ENCODE measurements at regions not wholly inside any gene's neighbourhood (a gene's known extent, or its start where the extent isn't known, plus 50 kb on each side); places are given as distances from the start of the nearest gene placed in this dataset.

DNA sequence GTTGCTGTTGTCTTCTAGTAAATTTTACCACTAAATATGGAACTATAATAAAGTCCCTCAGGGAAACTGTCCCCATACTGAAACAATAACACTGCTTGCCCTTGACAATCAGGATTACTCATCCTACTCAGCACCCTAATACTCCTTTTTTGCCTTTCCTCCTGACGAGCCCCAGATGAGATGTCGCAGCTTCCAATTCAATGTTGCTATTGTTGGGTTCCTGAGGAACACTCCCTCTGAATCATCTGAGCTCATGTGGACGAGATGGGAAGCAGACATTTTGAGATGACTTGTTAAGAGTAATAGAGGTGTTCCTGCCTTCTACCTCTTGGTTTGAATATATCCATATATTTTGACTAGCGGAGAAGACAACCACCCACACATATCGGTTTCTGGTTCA, 187.8 kb upstream of the FAM98A start:
- intact Hi-C loops (cut with micrococcal nuclease): no loop called here

DNA sequence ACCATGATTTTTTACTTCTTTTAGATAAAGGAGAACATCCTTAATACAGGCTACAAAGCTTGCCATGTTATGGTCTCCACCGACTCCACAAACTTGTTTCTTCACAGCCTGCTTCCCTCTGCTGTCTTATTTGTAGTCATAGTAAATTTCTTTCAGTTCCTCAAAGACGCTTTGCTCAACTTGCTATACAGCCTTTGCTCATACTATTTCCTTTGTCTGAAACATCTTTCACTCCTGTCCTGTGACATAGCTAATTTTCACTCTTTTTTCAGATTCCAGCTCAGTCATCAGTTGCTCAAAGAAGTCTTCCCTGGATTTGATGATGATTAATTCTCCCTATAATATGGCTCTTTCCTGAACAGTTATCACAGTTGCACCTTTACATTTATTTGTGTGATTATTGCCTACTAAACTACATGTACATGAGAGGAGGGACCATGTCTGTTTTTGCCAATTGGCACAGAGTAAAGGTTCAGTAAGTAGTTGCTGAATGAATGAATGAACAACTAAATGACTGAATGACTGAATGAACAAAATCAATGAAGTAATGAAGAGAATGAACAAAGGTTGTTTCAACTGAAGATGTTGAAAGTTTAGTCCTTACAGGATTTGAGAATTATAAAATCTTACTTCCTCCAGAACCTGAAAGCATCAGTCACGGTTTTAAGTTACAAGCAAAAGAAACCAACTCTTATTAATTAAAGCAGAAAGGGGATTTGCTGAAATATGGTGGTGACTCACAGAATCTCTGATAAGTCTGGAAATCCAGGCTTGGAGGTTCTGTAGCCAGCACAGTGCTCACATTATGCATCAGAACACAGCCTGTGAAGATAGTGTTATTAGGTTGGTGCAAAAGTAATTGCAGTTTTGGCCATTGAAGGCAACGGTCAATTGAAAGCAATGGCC, 186.4 kb upstream of the FAM98A start:
- Histone ChIP-seq H3K9ac (ENCODE audit: insufficient read depth, low read length, poor library complexity, severe bottlenecking) (no peak overlapping the region), H3K27ac (ENCODE audit: low read depth in 1 of 2, low read length in 2 of 2) (peak overlapping the region in 1 of 2 donors; percentile 59), H3K4me3 (replicated peaks in 1 of 3; ENCODE audit: low read depth in 2 of 3, low read length in 3 of 3) (no peak overlapping the region), H3K36me3 (replicated peaks in 1 of 2; ENCODE audit: control insufficient read depth in 1 of 2, insufficient read depth in 2 of 2, low read length in 2 of 2) (no peaks in the 10 kb centered on the region), H3K27me3 (ENCODE audit: control insufficient read depth in 2 of 2, insufficient read depth in 2 of 2, low read length in 2 of 2) (no peaks in the 10 kb centered on the region), H3K4me1 (ENCODE audit: control insufficient read depth in 1 of 2, insufficient read depth in 2 of 2, low read length in 2 of 2) (peaks cover 21 to 24% of the 10 kb centered on the region in 2 donors), H2AFZ (ENCODE audit: insufficient read depth, low read depth, low read length, poor library complexity, severe bottlenecking) (no peak overlapping the region), H3K9me3 (replicated peaks in 1 of 2; ENCODE audit: control insufficient read depth in 1 of 2, insufficient read depth in 1 of 2, low read length in 2 of 2) (no peaks in the 10 kb centered on the region), H4K20me1 (ENCODE audit: insufficient read depth, low read length) (no peaks in the 10 kb centered on the region), H3K79me2 (ENCODE audit: insufficient read depth, low read length) (no peaks in the 10 kb centered on the region), H3K4me2 (replicated peaks; ENCODE audit: extremely low read depth, low read length, poor library complexity, severe bottlenecking) (peak overlapping the region; percentile 20)
- DNase-seq: peak; percentile 23 to 31 (median 28)
- peaks cover 19% of the 10 kb centered on the region for H3K4me1 Mint-ChIP-seq
- peaks cover 0 to 3% (median 1%) of the 10 kb centered on the region in 3 donors for H3K27me3 Mint-ChIP-seq (ENCODE audit: low read depth in 3 of 3)
- 100% methylated on average over 1 of the region's 4 CpGs for WGBS (ENCODE audit: insufficient coverage)
- peak overlapping the region in 6 of 7 donors; percentile 16 to 87 (median 62) for H3K27ac Mint-ChIP-seq
- H3K4me3 Mint-ChIP-seq: peak overlapping the region in 1 of 2 donors; percentile 28
- peaks cover 0 to 2% (median 2%) of the 10 kb centered on the region in 7 donors for H3K9me3 Mint-ChIP-seq
- intact Hi-C loops (cut with micrococcal nuclease): no loop called here
- TF ChIP-seq, protein P1, sequence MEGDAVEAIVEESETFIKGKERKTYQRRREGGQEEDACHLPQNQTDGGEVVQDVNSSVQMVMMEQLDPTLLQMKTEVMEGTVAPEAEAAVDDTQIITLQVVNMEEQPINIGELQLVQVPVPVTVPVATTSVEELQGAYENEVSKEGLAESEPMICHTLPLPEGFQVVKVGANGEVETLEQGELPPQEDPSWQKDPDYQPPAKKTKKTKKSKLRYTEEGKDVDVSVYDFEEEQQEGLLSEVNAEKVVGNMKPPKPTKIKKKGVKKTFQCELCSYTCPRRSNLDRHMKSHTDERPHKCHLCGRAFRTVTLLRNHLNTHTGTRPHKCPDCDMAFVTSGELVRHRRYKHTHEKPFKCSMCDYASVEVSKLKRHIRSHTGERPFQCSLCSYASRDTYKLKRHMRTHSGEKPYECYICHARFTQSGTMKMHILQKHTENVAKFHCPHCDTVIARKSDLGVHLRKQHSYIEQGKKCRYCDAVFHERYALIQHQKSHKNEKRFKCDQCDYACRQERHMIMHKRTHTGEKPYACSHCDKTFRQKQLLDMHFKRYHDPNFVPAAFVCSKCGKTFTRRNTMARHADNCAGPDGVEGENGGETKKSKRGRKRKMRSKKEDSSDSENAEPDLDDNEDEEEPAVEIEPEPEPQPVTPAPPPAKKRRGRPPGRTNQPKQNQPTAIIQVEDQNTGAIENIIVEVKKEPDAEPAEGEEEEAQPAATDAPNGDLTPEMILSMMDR (IDR thresholded peaks at IDR 0.05): no peak
- no peaks in the 10 kb centered on the region for H3K36me3 Mint-ChIP-seq

More for the DNA sequence above, 187.8 kb upstream of the FAM98A start:
- H3K27ac ChIP-seq (ENCODE audit: low read depth in 1 of 2, low read length in 2 of 2): no peak overlapping the region
- no peak overlapping the region for H3K4me3 Mint-ChIP-seq
- no peak overlapping the region for H3K4me3 ChIP-seq (replicated peaks in 1 of 3; ENCODE audit: low read depth in 2 of 3, low read length in 3 of 3)
- H3K9ac ChIP-seq (ENCODE audit: insufficient read depth, low read length, poor library complexity, severe bottlenecking): no peak overlapping the region
- no peaks in the 10 kb centered on the region for H3K36me3 ChIP-seq (replicated peaks in 1 of 2; ENCODE audit: control insufficient read depth in 1 of 2, insufficient read depth in 2 of 2, low read length in 2 of 2)
- H3K4me1 Mint-ChIP-seq: peaks cover 19% of the 10 kb centered on the region
- no peak for DNase-seq
- peaks cover 21 to 24% of the 10 kb centered on the region in 2 donors for H3K4me1 ChIP-seq (ENCODE audit: control insufficient read depth in 1 of 2, insufficient read depth in 2 of 2, low read length in 2 of 2)
- no peaks in the 10 kb centered on the region for H3K79me2 ChIP-seq (ENCODE audit: insufficient read depth, low read length)
- H3K27me3 ChIP-seq (ENCODE audit: control insufficient read depth in 2 of 2, insufficient read depth in 2 of 2, low read length in 2 of 2): no peaks in the 10 kb centered on the region
- H4K20me1 ChIP-seq (ENCODE audit: insufficient read depth, low read length): no peaks in the 10 kb centered on the region
- no peak overlapping the region for H3K4me2 ChIP-seq (replicated peaks; ENCODE audit: extremely low read depth, low read length, poor library complexity, severe bottlenecking)
- peaks cover 0 to 1% (median 0%) of the 10 kb centered on the region in 3 donors for H3K27me3 Mint-ChIP-seq (ENCODE audit: low read depth in 3 of 3)
- H3K9me3 ChIP-seq (replicated peaks in 1 of 2; ENCODE audit: control insufficient read depth in 1 of 2, insufficient read depth in 1 of 2, low read length in 2 of 2): no peaks in the 10 kb centered on the region
- no peaks in the 10 kb centered on the region for H3K36me3 Mint-ChIP-seq
- H3K9me3 Mint-ChIP-seq: peaks cover 0 to 5% (median 2%) of the 10 kb centered on the region in 7 donors
- no peak overlapping the region for H2AFZ ChIP-seq (ENCODE audit: insufficient read depth, low read depth, low read length, poor library complexity, severe bottlenecking)
- WGBS (ENCODE audit: insufficient coverage): no CpG with 5 or more reads among the region's 5 CpGs
- H3K27ac Mint-ChIP-seq: no peak overlapping the region
- TF ChIP-seq, protein P1 (IDR thresholded peaks at IDR 0.05): no peak

Measured in CD14-positive monocyte (primary cell).